ENCODE measurements at regions not wholly inside any gene's neighbourhood (a gene's known extent, or its start where the extent isn't known, plus 50 kb on each side); places are given as distances from the start of the nearest gene placed in this dataset.

- H3K27me3 ChIP-seq (ENCODE audit: insufficient read depth), result no peaks in the 10 kb centered on the region
- H2AFZ ChIP-seq, result no peak overlapping the region
- no peak overlapping the region for H3K27ac Mint-ChIP-seq
- no peaks in the 10 kb centered on the region for H3K36me3 Mint-ChIP-seq (ENCODE audit: low read depth)
- no peaks in the 10 kb centered on the region for H3K79me2 ChIP-seq (replicated peaks; ENCODE audit: insufficient read depth)
- H3K4me1 ChIP-seq (ENCODE audit: insufficient read depth), result peaks cover 14% of the 10 kb centered on the region; the same call in 1 of the 2 replicates
- DNase-seq (ENCODE audit: low spot score) (no peak), ATAC-seq (no peak)
- no peak overlapping the region for H3K27ac ChIP-seq (ENCODE audit: low read depth)
- no peaks in the 10 kb centered on the region for H3F3A ChIP-seq (replicated peaks; ENCODE audit: low read depth)
- no peak for TF ChIP-seq REST (IDR thresholded peaks at IDR 0.05; ENCODE audit: unreplicated experiment)
- TF ChIP-seq CREB1 (CRISPR knock-in tag; IDR thresholded peaks at IDR 0.05; ENCODE audit: low read depth), result no peak
- TF ChIP-seq EZH2phosphoT487 (IDR thresholded peaks at IDR 0.05; ENCODE audit: unreplicated experiment), result no peak
- no peak for TF ChIP-seq NANOG (IDR thresholded peaks at IDR 0.05; ENCODE audit: borderline replicate concordance)
- no peak for TF ChIP-seq ZNF114 (CRISPR knock-in tag; IDR thresholded peaks at IDR 0.05)
- no peak overlapping the region for H3K4me3 ChIP-seq
- no peaks in the 10 kb centered on the region for H3K36me3 ChIP-seq (ENCODE audit: insufficient read depth)
- H3K4me2 ChIP-seq, result no peak overlapping the region
- peaks cover 22% of the 10 kb centered on the region for H3K4me1 Mint-ChIP-seq
- H3K27me3 Mint-ChIP-seq (ENCODE audit: insufficient read depth, low read depth, poor library complexity), result no peaks in the 10 kb centered on the region
- no peaks in the 10 kb centered on the region for H4K20me1 ChIP-seq (replicated peaks; ENCODE audit: insufficient read depth)
- H3K4me3 Mint-ChIP-seq, result no peak overlapping the region
- H3K9me3 Mint-ChIP-seq, result no peaks in the 10 kb centered on the region
- peaks cover 14% of the 10 kb centered on the region for H3K9me2 ChIP-seq (ENCODE audit: insufficient read depth)
Measured at GRCh38 chr1:239835946-239836440, 255.7 kb upstream of the FMN2 start.

GRCh38 chr1:239840336-239840735, 251.3 kb upstream of the FMN2 start:
- H2AFZ ChIP-seq, result no peak overlapping the region
- no peak overlapping the region for H3K4me3 ChIP-seq
- Mint-ChIP-seq H3K9me3 (no peaks in the 10 kb centered on the region), H3K4me1 (peaks cover 4% of the 10 kb centered on the region; the same call in 1 of the 3 replicates), H3K27ac (no peak overlapping the region), H3K4me3 (no peak overlapping the region), H3K27me3 (ENCODE audit: insufficient read depth, low read depth, poor library complexity) (no peaks in the 10 kb centered on the region), H3K36me3 (ENCODE audit: low read depth) (no peaks in the 10 kb centered on the region)
- ATAC-seq, result no peak
- no peaks in the 10 kb centered on the region for H3F3A ChIP-seq (replicated peaks; ENCODE audit: low read depth)
- no peak for DNase-seq (ENCODE audit: low spot score)
- H3K27me3 ChIP-seq (ENCODE audit: insufficient read depth), result no peaks in the 10 kb centered on the region
- TF ChIP-seq REST (IDR thresholded peaks at IDR 0.05; ENCODE audit: unreplicated experiment), result no peak
- no peak for TF ChIP-seq ETS1 (IDR thresholded peaks at IDR 0.05)
- TF ChIP-seq POLR2AphosphoS5 (IDR thresholded peaks at IDR 0.05; ENCODE audit: low read depth), result no peak
- no peaks in the 10 kb centered on the region for H3K36me3 ChIP-seq (ENCODE audit: insufficient read depth)
- no peaks in the 10 kb centered on the region for H3K4me1 ChIP-seq (ENCODE audit: insufficient read depth)
- H3K79me2 ChIP-seq (replicated peaks; ENCODE audit: insufficient read depth), result no peaks in the 10 kb centered on the region
- no peak overlapping the region for H3K4me2 ChIP-seq
- H3K9me2 ChIP-seq (ENCODE audit: insufficient read depth), result peaks cover 22% of the 10 kb centered on the region
- no peaks in the 10 kb centered on the region for H4K20me1 ChIP-seq (replicated peaks; ENCODE audit: insufficient read depth)
- H3K27ac ChIP-seq (ENCODE audit: low read depth), result no peak overlapping the region

Measured in GM23338 (cell line).